H1 (cell line): ENCODE measurements at regions not wholly inside any gene's neighbourhood (a gene's known extent, or its start where the extent isn't known, plus 50 kb on each side); places are given as distances from the start of the nearest gene placed in this dataset.

Experiments used
- CTCF ChIA-PET: fragments of 300-600 bp; sonication (Branson Sonifier 250); formaldehyde crosslinking; loops from one replicate; lab custom pipeline; 2021; ENCODE audit not compliant: partially characterized antibody; lab: Charles Lee
- POLR2A ChIA-PET: fragments of 300-600 bp; sonication (Branson Sonifier 250); formaldehyde crosslinking; loops from one replicate; lab custom pipeline; 2021; ENCODE audit warnings: inconsistent platforms; ENCODE audit not compliant: partially characterized antibody; lab: Charles Lee
- DNase-seq, 2 experiments: peaks; one replicate each; pipeline versions ENCODE4 v3.0.0 to v3.0.0-alpha.2; 2010 to 2022; ENCODE audit warnings: low spot score in 2 of 2, low read depth in 1 of 2, mixed read lengths in 1 of 2
- FAIRE-seq: peaks from 2 replicates; lab custom pipeline; 2011; peaks lifted over from hg19 to GRCh38; lab: Jason Lieb, UNC
- H2AFZ ChIP-seq: 2 replicates; pipeline ENCODE4 v1.8.1; 2012; ENCODE audit warnings: low read length, inconsistent platforms
- H2AK5ac ChIP-seq: 2 replicates; pipeline ENCODE4 v1.6.1; 2013; ENCODE audit warnings: low read depth, low read length
- H2BK120ac ChIP-seq: replicated peaks from 2 replicates; pipeline ENCODE3; 2013; ENCODE audit warnings: low read depth, low read length, inconsistent platforms
- H2BK12ac ChIP-seq: 2 replicates; pipeline ENCODE4 v1.6.1; 2013; ENCODE audit warnings: low read depth, low read length
- H2BK15ac ChIP-seq: 2 replicates; pipeline ENCODE4 v1.6.1; 2013; ENCODE audit warnings: low read length
- H2BK20ac ChIP-seq: 2 replicates; pipeline ENCODE4 v1.6.1; 2013; ENCODE audit warnings: low read length
- H2BK5ac ChIP-seq: 2 replicates; pipeline ENCODE4 v1.6.1; 2013; ENCODE audit warnings: low read depth, low read length
- H3K14ac ChIP-seq: 2 replicates; pipeline ENCODE4 v1.6.1; 2013; ENCODE audit warnings: inconsistent platforms; ENCODE audit not compliant: insufficient read length
- H3K18ac ChIP-seq: 2 replicates; pipeline ENCODE4 v1.6.1; 2013; ENCODE audit warnings: low read length; ENCODE audit errors: extremely low read depth
- H3K23ac ChIP-seq: 2 replicates; pipeline ENCODE4 v1.6.1; 2013; ENCODE audit warnings: inconsistent platforms; ENCODE audit not compliant: insufficient read length
- H3K23me2 ChIP-seq: 2 replicates; pipeline ENCODE4 v1.6.1; 2013; ENCODE audit warnings: low read depth, low read length
- H3K27ac ChIP-seq: 2 replicates; pipeline ENCODE4 v1.6.1; 2011; ENCODE audit warnings: low read depth, low read length, inconsistent platforms
- H3K27me3 ChIP-seq, 4 experiments: replicated peaks in 1 of 4; 1 replicate in 1 of 4; 2 replicates in 3 of 4; pipeline versions ENCODE4 v1.6.1 to v1.8.1; 2011 to 2013; ENCODE audit warnings: low read length in 3 of 4, mild to moderate bottlenecking in 3 of 4, inconsistent platforms in 2 of 4, mixed read lengths in 2 of 4, moderate library complexity in 1 of 4; ENCODE audit not compliant: control insufficient read depth in 3 of 4, insufficient read depth in 3 of 4; ENCODE audit errors: extremely low read depth in 1 of 4
- H3K36me3 ChIP-seq, 4 experiments: 2 replicates each; pipeline versions ENCODE4 v1.6.1 to v1.8.1; 2011 to 2013; ENCODE audit warnings: mild to moderate bottlenecking in 4 of 4, low read length in 3 of 4, moderate library complexity in 2 of 4, control low read depth in 1 of 4, inconsistent platforms in 1 of 4; ENCODE audit not compliant: insufficient read depth in 4 of 4, control insufficient read depth in 2 of 4
- H3K4ac ChIP-seq: replicated peaks from 2 replicates; pipeline ENCODE3; 2013; ENCODE audit warnings: low read length, low read depth, mixed read lengths, inconsistent platforms; ENCODE audit not compliant: insufficient read length
- H3K4me1 ChIP-seq, 4 experiments: replicated peaks in 1 of 4; 1 replicate in 1 of 4; 2 replicates in 3 of 4; pipeline versions ENCODE4 v1.6.1 to v1.8.1; 2011 to 2013; ENCODE audit warnings: low read length in 3 of 4, inconsistent platforms in 2 of 4, mixed read lengths in 1 of 4; ENCODE audit not compliant: insufficient read depth in 4 of 4, control insufficient read depth in 3 of 4
- H3K4me2 ChIP-seq, 2 experiments: 2 replicates each; pipeline versions ENCODE4 v1.6.1 to v1.8.1; 2011 to 2013; ENCODE audit warnings: low read depth in 2 of 2, low read length in 2 of 2, control low read depth in 1 of 2, inconsistent platforms in 1 of 2, mild to moderate bottlenecking in 1 of 2; ENCODE audit not compliant: insufficient read depth in 1 of 2
- H3K4me3 ChIP-seq, 4 experiments: fragments of 200-600, 300-600 bp in 1 of 4; sonication (generic), shearing (Covaris generic), sonication (Bioruptor Twin) in 1 of 4; 2 replicates each; pipeline versions ENCODE4 v1.5.1 to v1.8.1; 2011 to 2016; ENCODE audit warnings: low read length in 4 of 4, low read depth in 3 of 4, control low read depth in 2 of 4, inconsistent platforms in 2 of 4, mild to moderate bottlenecking in 2 of 4, mixed read lengths in 1 of 4, moderate library complexity in 1 of 4; ENCODE audit not compliant: insufficient read depth in 2 of 4; ENCODE audit errors: extremely low read depth in 1 of 4
- H3K56ac ChIP-seq: replicated peaks from 2 replicates; pipeline ENCODE3; 2013; ENCODE audit warnings: low read depth, mild to moderate bottlenecking, mixed read lengths, low read length, inconsistent platforms; ENCODE audit not compliant: insufficient read length
- H3K79me1 ChIP-seq: 2 replicates; pipeline ENCODE4 v1.6.1; 2013; ENCODE audit warnings: low read depth, low read length, control low read depth
- H3K79me2 ChIP-seq, 2 experiments: 2 replicates each; pipeline versions ENCODE4 v1.6.1 to v1.8.1; 2012 to 2013; ENCODE audit warnings: low read length in 2 of 2, mild to moderate bottlenecking in 2 of 2, inconsistent platforms in 1 of 2; ENCODE audit not compliant: insufficient read depth in 2 of 2, control insufficient read depth in 1 of 2
- H3K9ac ChIP-seq, 4 experiments: replicated peaks in 1 of 4; 1 replicate in 1 of 4; 2 replicates in 3 of 4; pipeline versions ENCODE4 v1.6.1 to v1.8.1; 2011 to 2013; ENCODE audit warnings: low read depth in 3 of 4, low read length in 3 of 4, control low read depth in 2 of 4, mild to moderate bottlenecking in 2 of 4, moderate library complexity in 2 of 4, inconsistent platforms in 1 of 4; ENCODE audit errors: extremely low read depth in 1 of 4
- H3K9me3 ChIP-seq, 2 experiments: 2 replicates each; pipeline versions ENCODE4 v1.6.1 to v1.8.1; 2012 to 2013; ENCODE audit warnings: mild to moderate bottlenecking in 2 of 2, moderate library complexity in 2 of 2, control low read depth in 1 of 2, inconsistent platforms in 1 of 2, low read depth in 1 of 2, low read length in 1 of 2, mixed read lengths in 1 of 2; ENCODE audit not compliant: insufficient read depth in 2 of 2
- H4K20me1 ChIP-seq, 2 experiments: replicated peaks in 1 of 2; 2 replicates each; pipeline versions ENCODE3 to v1.8.1; 2011 to 2013; ENCODE audit warnings: inconsistent platforms in 2 of 2, low read length in 2 of 2, mild to moderate bottlenecking in 1 of 2; ENCODE audit not compliant: insufficient read depth in 2 of 2, control insufficient read depth in 1 of 2
- H4K5ac ChIP-seq: 2 replicates; pipeline ENCODE4 v1.6.1; 2013; ENCODE audit warnings: low read length, low read depth, mixed read lengths, inconsistent platforms; ENCODE audit not compliant: insufficient read length
- H4K8ac ChIP-seq: 2 replicates; pipeline ENCODE4 v1.8.0; 2013; ENCODE audit warnings: mild to moderate bottlenecking, moderate library complexity, low read length, inconsistent platforms; ENCODE audit not compliant: insufficient read depth; ENCODE audit errors: extremely low read depth
- H4K91ac ChIP-seq: replicated peaks from 2 replicates; pipeline ENCODE3; 2013; ENCODE audit warnings: low read length, mixed read lengths, inconsistent platforms; ENCODE audit not compliant: insufficient read length
- EP300 ChIP-seq, 2 experiments: IDR thresholded peaks; 1 replicate in 1 of 2; 2 replicates in 1 of 2; pipeline ENCODE4 v1.6.1; 2011 to 2012; ENCODE audit warnings: low read depth in 2 of 2, low read length in 2 of 2, mild to moderate bottlenecking in 2 of 2, borderline replicate concordance in 1 of 2, inconsistent platforms in 1 of 2, moderate library complexity in 1 of 2
- HDAC6 ChIP-seq: IDR thresholded peaks from one replicate; pipeline ENCODE4 v1.7.1; 2012; ENCODE audit warnings: low read depth, mild to moderate bottlenecking, inconsistent platforms, low read length, moderate library complexity
- RAD21 ChIP-seq, 2 experiments: IDR thresholded peaks in 1 of 2; conservative IDR thresholded peaks in 1 of 2; 2 replicates each; pipeline ENCODE4 v1.6.1; 2011; ENCODE audit warnings: low read depth in 2 of 2, low read length in 2 of 2, improper control_type of control experiment in 1 of 2, inconsistent platforms in 1 of 2, mild to moderate bottlenecking in 1 of 2, moderate library complexity in 1 of 2
- WGBS, 2 experiments: shearing (Covaris generic) in 1 of 2; methylation state at CpG; one replicate each; pipeline versions ENCODE4 v1.1.6 to v1.1.7; 2013 to 2015; ENCODE audit warnings: low lambda C conversion rate in 2 of 2, mixed read lengths in 2 of 2, inconsistent platforms in 1 of 2, low coverage in 1 of 2, missing lambda C conversion rate in 1 of 2; ENCODE audit not compliant: insufficient replicate concordance in 2 of 2, insufficient coverage in 1 of 2, insufficient read length in 1 of 2; ENCODE audit errors: extremely low coverage in 1 of 2, missing lambda C conversion rate in 1 of 2; 5-methylcytosine and 5-hydroxymethylcytosine counted together

GRCh38 chr1:48062353-48062752 lies 65.2 kb upstream of the TRABD2B start:
- ChIA-PET POLR2A (interaction anchor here (0.7 to 3.2 kb wide), 2 partner anchors 23 to 64 kb away, joined by 3 to 12 read pairs; partner anchors contain the start of gene TRABD2B), CTCF (interaction anchor here (1.2 to 12.4 kb wide), 31 partner anchors 11 to 341 kb away, joined by 3 to 158 read pairs (median 9); partner anchors contain the start of gene TRABD2B)
- Histone ChIP-seq H2AFZ (no peak overlapping the region), H3K23ac (no peak overlapping the region), H3K36me3 (no peaks in the 10 kb centered on the region), H3K14ac (no peak overlapping the region), H4K20me1 (no peaks in the 10 kb centered on the region), H3K27ac (no peak overlapping the region), H3K79me2 (no peaks in the 10 kb centered on the region), H2AK5ac (no peak overlapping the region), H3K9me3 (no peaks in the 10 kb centered on the region), H2BK15ac (no peak overlapping the region), H2BK5ac (no peak overlapping the region), H3K4me2 (no peak overlapping the region), H2BK12ac (no peak overlapping the region), H2BK120ac (no peak overlapping the region), H3K79me1 (no peaks in the 10 kb centered on the region), H3K18ac (no peak overlapping the region), H4K5ac (no peak overlapping the region), H3K27me3 (peaks cover 0 to 3% (median 0%) of the 10 kb centered on the region in 4 experiments; a peak in 1 of 7 replicates), H3K23me2 (no peaks in the 10 kb centered on the region; the same call in 1 of the 2 replicates), H4K8ac (no peak overlapping the region), H3K4me3 (no peak overlapping the region), H3K4me1 (peaks cover 0 to 6% (median 1%) of the 10 kb centered on the region in 4 experiments; a peak in 3 of 7 replicates), H3K56ac (no peak overlapping the region), H3K9ac (no peak overlapping the region), H3K4ac (no peak overlapping the region), H4K91ac (no peak overlapping the region), H2BK20ac (no peak overlapping the region)
- DNase-seq (no peak), FAIRE-seq (no peak)
- no peak for TF ChIP-seq HDAC6
- no peak for TF ChIP-seq EP300 (IDR thresholded peaks at IDR 0.05; ENCODE audit: borderline replicate concordance in 1 of 2, low read depth in 2 of 2, low read length in 2 of 2)
- no peak for TF ChIP-seq RAD21 (IDR thresholded peaks at IDR 0.05 in 1 of 2, conservative IDR thresholded peaks at IDR 0.05 in 1 of 2; ENCODE audit: low read depth in 2 of 2, low read length in 2 of 2)
- WGBS, 2 experiments = 80% methylated on average over 1 of the region's 1 CpG; no CpG with 5 or more reads in 1 of the 2 experiments
